ENCODE measurements at regions not wholly inside any gene's neighbourhood (a gene's known extent, or its start where the extent isn't known, plus 50 kb on each side); places are given as distances from the start of the nearest gene placed in this dataset.

DNA sequence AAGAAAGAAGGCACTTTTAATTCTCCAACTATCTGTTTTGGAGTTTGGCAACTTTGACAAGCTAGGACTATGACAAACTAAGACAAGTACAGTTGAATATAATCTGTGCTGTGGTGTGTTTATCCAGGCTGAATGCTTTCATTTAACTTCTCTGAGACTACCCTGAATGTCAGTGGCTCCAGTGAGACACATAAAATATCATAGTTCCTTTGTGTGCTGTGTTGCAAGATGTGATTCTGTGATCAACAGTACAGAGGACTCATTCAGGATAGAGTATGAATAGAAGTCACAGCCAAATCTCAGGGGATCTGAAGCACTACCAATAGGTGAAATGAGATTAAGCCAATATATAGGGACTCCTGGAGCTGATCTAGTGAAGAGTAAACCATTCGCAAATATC is 876.9 kb upstream of the FBXO33 start:
- in situ Hi-C loops (cut with HindIII; ENCODE audit: low pct_ligation_motif_present, low pct_unique_long_range_greater_than_20kb, low sequenced_read_pairs) = no loop called here
- no peak for DNase-seq

DNA sequence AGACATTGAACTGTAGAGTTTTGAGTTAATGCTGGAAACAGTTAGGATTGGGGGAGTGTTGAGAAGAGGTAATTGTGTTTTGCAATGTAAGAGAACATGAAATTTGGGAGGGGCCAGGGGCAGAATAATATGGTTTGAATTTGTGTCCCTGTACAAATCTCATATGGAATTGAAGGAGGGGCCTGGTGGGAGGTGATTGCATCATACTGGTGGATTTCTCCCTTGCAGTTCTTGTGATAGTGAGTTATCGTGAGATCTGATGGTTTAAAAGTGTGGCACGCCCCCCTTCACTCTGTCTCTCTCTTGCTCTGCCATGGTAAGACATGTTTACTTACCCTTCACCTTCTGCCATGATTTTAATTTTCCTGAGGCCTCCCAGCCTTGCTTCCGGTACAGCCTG is 876.0 kb upstream of the FBXO33 start:
- in situ Hi-C loops (cut with HindIII; ENCODE audit: low pct_ligation_motif_present, low pct_unique_long_range_greater_than_20kb, low sequenced_read_pairs) = no loop called here

GRCh38 chr14:40296821-40297220 is 864.6 kb upstream of the FBXO33 start:
- in situ Hi-C loops (cut with HindIII; ENCODE audit: low pct_ligation_motif_present, low pct_unique_long_range_greater_than_20kb, low sequenced_read_pairs) = no loop called here
- no peak for DNase-seq

More for the DNA sequence above, 876.0 kb upstream of the FBXO33 start:
- DNase-seq = no peak

GRCh38 chr14:40292664-40293063 is 860.4 kb upstream of the FBXO33 start:
- in situ Hi-C loops (cut with HindIII; ENCODE audit: low pct_ligation_motif_present, low pct_unique_long_range_greater_than_20kb, low sequenced_read_pairs) = no loop called here
- DNase-seq = no peak

DNA sequence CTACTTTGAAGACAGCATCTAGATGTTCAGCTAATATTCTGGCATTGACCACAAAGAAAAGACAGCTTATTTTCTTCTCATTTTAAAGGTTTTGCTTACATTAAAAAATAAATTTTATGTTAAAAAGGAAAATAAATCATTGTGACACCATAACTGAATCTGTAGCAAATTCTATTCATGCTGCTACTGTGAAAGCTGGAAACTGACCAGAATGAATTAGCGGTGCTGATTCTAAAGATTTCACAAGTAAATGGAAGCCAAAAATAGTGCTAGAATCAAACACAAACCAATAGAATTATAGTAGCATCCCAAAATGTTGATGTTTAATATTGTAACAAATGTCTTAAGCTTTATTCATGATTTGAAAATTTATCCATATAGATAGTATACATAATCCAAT is 850.0 kb upstream of the FBXO33 start:
- no peak for DNase-seq
- in situ Hi-C loops (cut with HindIII; ENCODE audit: low pct_ligation_motif_present, low pct_unique_long_range_greater_than_20kb, low sequenced_read_pairs) = no loop called here

DNA sequence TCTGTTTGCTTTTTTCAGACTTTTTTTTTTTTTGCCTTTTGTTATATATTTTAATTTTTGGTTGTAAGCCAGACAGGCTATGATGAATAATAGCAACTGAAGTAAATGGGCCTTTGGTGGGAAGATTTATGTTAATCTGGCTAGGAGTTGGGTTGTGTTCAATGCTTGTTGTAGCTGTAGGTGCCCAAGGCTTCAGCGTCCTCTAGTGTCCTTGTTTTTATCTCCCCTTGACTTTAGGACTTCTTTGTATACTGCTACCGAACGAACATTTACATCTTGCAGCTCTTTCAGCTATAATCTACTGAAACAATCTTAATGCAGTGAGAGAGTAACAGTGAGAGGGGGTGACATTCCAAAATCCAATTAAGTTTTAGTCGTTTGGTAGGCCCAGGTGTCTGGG is 848.4 kb upstream of the FBXO33 start:
- in situ Hi-C loops (cut with HindIII; ENCODE audit: low pct_ligation_motif_present, low pct_unique_long_range_greater_than_20kb, low sequenced_read_pairs) = no loop called here
- DNase-seq = no peak

DNA sequence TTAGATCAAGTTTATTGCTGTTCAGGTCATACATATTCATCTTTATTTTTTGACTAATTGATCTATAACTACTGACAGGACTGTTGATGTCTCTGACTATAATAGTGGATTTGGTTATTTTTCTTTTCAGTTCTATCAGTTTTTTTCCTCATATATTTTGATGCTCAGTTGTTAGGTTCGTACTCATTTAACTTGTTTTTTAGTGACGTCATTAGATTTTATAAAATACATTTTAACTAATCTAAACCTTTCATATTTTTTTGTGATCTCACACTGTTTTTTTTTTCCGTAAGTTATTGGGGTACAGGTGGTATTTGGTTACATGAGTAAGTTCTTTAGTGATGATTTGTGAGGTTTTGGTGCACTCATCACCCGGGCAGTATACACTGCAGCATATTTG is 841.2 kb upstream of the FBXO33 start:
- in situ Hi-C loops (cut with HindIII; ENCODE audit: low pct_ligation_motif_present, low pct_unique_long_range_greater_than_20kb, low sequenced_read_pairs) = no loop called here

DNA sequence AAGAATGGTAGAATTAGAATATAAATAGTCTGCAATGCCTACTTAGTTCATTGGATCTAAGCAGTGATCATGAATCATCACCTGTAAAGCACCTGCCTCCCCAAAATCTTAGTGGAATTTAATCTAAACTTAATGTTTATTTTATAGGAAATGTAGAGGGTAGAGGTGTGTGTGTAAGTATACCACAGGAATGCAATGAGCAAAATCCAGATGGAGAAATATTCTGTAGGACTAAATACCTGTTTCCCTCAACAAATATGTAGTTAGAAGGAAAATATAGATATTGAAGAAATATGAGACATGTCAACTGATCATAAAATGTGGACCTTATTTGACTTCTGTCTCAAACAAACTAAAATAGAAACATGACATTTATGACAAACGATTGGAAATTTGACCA is 839.2 kb upstream of the FBXO33 start:
- in situ Hi-C loops (cut with HindIII; ENCODE audit: low pct_ligation_motif_present, low pct_unique_long_range_greater_than_20kb, low sequenced_read_pairs) = no loop called here
- no peak for DNase-seq

More for the DNA sequence above, 841.2 kb upstream of the FBXO33 start:
- DNase-seq = no peak

DNA sequence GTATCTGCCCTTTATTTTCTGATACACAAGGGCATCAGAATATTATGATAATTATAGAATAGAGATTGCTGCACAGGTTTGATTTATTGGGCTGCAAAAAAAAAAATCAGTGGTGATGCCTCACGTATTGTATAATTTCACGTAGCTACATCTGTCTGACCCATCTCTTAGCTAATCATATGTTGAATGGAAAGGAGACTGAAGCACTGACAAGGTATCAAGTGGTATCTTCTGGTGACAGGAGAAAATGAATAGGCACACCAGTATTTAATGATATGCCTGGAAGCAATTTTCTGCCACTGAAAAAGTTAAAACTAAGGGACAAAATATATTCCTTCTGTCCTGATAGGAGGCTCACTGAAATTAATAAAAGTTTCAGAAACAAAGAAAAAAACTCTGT is 837.2 kb upstream of the FBXO33 start:
- in situ Hi-C loops (cut with HindIII; ENCODE audit: low pct_ligation_motif_present, low pct_unique_long_range_greater_than_20kb, low sequenced_read_pairs) = no loop called here

DNA sequence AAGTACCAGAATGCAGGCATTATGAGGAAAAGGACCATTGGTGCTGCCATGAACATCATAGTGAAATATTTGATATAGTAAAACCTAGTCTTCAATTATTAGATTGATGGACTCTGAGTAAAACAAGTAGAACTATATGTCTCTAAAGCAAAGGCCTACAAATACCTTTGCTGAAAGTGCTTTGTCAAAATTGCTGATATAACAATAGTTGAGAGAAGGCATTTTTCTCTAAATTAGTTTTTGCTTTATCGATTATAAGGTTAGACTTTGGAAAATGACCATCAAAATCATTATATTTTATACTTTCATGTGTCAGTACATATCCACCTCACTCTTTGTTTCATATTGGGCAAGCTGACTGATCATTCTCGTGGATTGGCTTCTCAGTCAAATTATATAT is 836.0 kb upstream of the FBXO33 start:
- no peak for DNase-seq
- in situ Hi-C loops (cut with HindIII; ENCODE audit: low pct_ligation_motif_present, low pct_unique_long_range_greater_than_20kb, low sequenced_read_pairs) = no loop called here

More for the DNA sequence above, 837.2 kb upstream of the FBXO33 start:
- DNase-seq = no peak

DNA sequence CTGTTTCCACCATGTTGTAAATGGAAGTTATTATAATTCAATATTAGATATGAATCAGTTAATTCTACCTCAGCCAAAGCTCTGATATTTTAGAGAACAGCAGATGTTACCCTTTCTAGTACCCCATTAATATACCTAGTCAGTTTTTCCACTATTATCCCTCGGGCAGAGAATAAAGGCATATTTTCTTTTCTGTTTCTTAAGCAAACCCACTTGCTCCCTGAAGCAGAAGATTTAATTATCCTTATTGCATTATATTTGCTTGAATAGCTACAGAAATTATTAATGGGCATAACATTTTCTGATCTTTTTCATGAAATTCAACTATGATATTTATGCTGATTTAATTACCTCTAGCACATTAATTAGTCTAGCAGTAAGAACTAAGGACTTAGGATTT is 832.9 kb upstream of the FBXO33 start:
- in situ Hi-C loops (cut with HindIII; ENCODE audit: low pct_ligation_motif_present, low pct_unique_long_range_greater_than_20kb, low sequenced_read_pairs) = no loop called here

DNA sequence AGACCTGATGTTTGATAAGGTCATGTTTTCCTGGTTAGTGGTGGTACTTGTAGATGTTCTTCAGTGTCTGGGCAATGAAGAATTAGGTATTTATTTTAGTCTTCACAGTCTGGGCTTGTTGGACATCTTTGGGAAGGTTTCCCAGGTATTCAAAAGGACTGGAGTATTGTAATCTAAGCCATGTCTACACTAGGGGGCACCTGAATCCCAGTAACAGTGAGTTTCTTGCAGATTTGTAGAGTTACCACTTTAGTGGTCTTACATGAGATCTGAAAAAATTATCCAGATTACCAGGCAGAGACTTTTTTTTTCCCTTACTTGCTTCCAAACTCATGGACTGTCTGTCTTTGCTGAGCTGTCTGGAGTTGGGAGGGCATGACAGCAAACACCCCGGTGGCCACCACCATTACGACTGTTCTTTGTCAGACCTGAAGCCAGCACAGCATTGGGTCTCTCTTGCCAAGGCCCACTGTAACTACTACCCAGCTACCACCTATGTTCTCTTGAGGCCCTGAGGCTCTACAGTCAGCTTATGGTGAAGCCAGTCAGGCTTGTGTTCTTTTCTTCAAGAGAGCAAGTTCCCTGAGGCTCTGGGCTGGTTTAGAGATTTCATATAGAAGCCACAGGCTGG is 820.7 kb upstream of the FBXO33 start:
- DNase-seq = no peak
- in situ Hi-C loops (cut with HindIII; ENCODE audit: low pct_ligation_motif_present, low pct_unique_long_range_greater_than_20kb, low sequenced_read_pairs) = no loop called here

More for the DNA sequence above, 832.9 kb upstream of the FBXO33 start:
- no peak for DNase-seq

- no peak for DNase-seq
- in situ Hi-C loops (cut with HindIII; ENCODE audit: low pct_ligation_motif_present, low pct_unique_long_range_greater_than_20kb, low sequenced_read_pairs) = no loop called here
Observed at GRCh38 chr14:40248671-40249070, 816.4 kb upstream of the FBXO33 start.

DNA sequence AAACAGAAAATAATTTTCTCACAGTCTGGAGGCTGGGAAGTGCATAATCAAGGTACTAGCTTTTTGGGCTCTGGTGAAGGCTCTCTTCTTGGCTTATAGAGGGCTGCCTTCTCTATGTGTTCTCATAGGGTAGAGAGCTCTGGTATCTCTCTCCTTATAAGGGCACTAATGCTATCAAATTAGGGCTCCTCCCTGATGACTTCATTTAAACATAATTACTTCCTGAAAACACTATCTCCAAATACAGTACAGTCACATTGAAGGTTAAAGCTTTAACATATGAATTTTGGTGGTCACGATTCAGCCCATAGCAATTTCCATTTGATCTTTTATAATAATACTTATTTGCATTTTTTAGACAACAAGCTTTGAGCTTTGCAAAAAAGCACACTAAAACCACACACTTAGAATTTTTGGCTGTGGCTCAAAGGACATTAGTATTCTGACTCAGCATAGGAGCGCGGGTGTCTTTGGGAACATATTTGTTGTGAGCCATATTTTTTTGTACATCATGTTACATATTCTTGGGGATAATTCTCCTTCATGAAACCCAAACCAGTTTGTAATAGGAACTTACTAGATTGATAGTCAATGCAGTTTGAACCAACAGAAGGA is 808.1 kb upstream of the FBXO33 start:
- in situ Hi-C loops (cut with HindIII; ENCODE audit: low pct_ligation_motif_present, low pct_unique_long_range_greater_than_20kb, low sequenced_read_pairs) = no loop called here
- DNase-seq = no peak

DNA sequence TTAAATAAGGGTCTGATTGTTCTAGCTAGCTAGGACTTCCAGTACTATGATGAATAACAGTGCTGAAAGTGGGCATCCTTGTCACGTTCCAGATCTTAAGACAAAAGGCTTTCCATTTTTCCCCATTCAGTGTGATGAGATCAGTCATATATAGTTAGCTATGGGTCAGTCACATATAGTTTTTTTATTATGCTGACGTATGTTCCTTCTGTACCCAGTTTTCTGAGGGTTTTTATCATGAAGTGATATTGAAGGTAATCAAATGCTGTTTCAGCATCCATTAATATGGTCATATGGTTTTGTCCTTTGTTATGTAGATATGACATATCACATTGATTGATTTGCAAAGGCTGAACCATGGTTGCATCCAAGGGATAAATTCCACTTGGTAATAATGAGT is 800.1 kb upstream of the FBXO33 start:
- DNase-seq = no peak
- in situ Hi-C loops (cut with HindIII; ENCODE audit: low pct_ligation_motif_present, low pct_unique_long_range_greater_than_20kb, low sequenced_read_pairs) = no loop called here

DNA sequence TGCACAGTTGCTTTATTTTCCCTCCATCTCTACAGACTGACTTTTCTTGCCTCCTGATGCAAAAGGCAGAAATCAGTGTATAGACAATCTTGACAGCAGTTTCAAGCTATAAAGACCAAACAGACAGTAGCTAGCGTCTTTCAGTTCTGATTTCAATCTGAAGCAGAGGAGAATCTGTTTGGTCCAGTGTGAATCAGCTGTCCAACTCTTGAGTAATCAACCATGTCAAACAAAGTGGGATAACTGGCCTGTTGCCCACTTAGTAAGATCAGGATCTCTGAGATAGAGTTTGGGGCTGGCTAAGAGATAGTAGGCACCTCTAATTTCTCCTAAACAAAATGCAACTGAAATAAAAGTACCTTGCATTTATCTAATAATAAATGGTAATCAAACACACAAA is 797.4 kb upstream of the FBXO33 start:
- no peak for DNase-seq
- in situ Hi-C loops (cut with HindIII; ENCODE audit: low pct_ligation_motif_present, low pct_unique_long_range_greater_than_20kb, low sequenced_read_pairs) = no loop called here

- DNase-seq = no peak
- in situ Hi-C loops (cut with HindIII; ENCODE audit: low pct_ligation_motif_present, low pct_unique_long_range_greater_than_20kb, low sequenced_read_pairs) = no loop called here
Observed at GRCh38 chr14:40222996-40223395, 790.8 kb upstream of the FBXO33 start.

DNA sequence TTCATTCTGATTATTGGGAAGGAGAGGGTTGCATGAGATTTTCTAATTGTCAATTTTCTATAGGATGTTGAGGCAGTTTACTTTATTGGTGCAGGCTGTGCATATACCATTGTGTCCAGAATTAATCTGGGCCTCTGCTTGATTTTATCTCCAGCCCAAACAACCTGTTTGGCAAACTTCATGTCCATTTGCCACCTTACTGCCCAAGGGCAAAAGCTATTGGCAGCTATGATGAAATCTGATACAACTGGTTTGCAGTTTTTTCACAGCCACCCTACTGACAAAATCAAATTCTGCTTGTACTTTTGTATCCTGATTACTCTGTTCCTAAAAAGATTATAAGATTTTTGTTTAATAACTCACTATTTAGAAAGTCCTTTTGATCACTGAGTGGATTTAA is 789.2 kb upstream of the FBXO33 start:
- no peak for DNase-seq

GRCh38 chr14:40219032-40219431 is 786.8 kb upstream of the FBXO33 start:
- in situ Hi-C loops (cut with HindIII; ENCODE audit: low pct_ligation_motif_present, low pct_unique_long_range_greater_than_20kb, low sequenced_read_pairs) = no loop called here
- no peak for DNase-seq

More for the DNA sequence above, 789.2 kb upstream of the FBXO33 start:
- in situ Hi-C loops (cut with HindIII; ENCODE audit: low pct_ligation_motif_present, low pct_unique_long_range_greater_than_20kb, low sequenced_read_pairs) = no loop called here

GRCh38 chr14:40218282-40218941 is 786.2 kb upstream of the FBXO33 start:
- in situ Hi-C loops (cut with HindIII; ENCODE audit: low pct_ligation_motif_present, low pct_unique_long_range_greater_than_20kb, low sequenced_read_pairs) = no loop called here
- no peak for DNase-seq

All from ACHN (cell line).